Bronchial epithelial cell (primary cell): ENCODE measurements at regions not wholly inside any gene's neighbourhood (a gene's known extent, or its start where the extent isn't known, plus 50 kb on each side); places are given as distances from the start of the nearest gene placed in this dataset.

ENCODE experiments used
- DNase-seq: peaks from one replicate; pipeline ENCODE4 v3.0.0-alpha.2; 2010; ENCODE audit warnings: low read depth
- FAIRE-seq: peaks from 2 replicates; lab custom pipeline; 2011; peaks lifted over from hg19 to GRCh38; lab: Jason Lieb, UNC
- H3K27me3 ChIP-seq: 2 replicates; pipeline ENCODE4 v1.5.1; 2011; ENCODE audit warnings: low read length; ENCODE audit not compliant: control insufficient read depth, insufficient read depth
- H3K36me3 ChIP-seq: 2 replicates; pipeline ENCODE4 v1.5.1; 2011; ENCODE audit warnings: low read length; ENCODE audit not compliant: control insufficient read depth, insufficient read depth
- H3K4me3 ChIP-seq: 2 replicates; pipeline ENCODE4 v1.5.1; 2011; ENCODE audit warnings: mild to moderate bottlenecking, low read depth, low read length, control low read depth
- TF ChIP-seq, protein P1 (sequence below): IDR thresholded peaks from 2 replicates; pipeline ENCODE4 v1.5.1; 2011; ENCODE audit warnings: mild to moderate bottlenecking, moderate library complexity, low read length, control low read depth, inconsistent platforms; ENCODE audit not compliant: insufficient read depth, severe bottlenecking

DNA sequence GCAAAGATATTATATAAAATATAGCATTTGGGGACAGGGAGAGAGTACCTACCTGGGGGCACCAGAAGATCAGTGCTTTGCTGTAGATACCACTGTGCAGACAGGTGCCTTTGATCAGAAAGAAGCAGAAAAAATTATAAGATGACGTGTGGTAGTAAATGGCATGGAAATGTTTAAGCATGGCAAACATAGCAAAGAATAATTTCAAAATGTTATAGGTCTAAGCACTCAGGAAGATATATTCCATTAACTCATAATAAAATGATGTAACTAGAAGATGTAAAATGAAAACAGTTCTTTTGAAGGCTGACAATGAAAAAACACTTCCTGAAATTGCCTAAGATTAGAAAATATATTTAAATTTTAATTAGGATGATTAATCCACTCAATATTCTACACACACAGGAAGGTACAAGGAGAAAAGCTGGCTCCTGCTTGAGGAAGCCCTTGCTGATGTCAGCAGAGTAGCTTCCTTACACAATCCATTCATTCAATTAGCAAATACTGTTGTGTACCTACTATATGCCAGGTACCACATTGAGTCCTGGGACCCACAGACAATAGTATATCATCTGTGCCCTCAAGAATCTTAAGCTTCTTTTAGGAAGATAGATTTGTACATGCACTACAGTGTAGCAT, 290.2 kb upstream of the CNR1 start:
- FAIRE-seq = no peak
- no peaks in the 10 kb centered on the region for H3K27me3 ChIP-seq
- TF ChIP-seq, protein P1, sequence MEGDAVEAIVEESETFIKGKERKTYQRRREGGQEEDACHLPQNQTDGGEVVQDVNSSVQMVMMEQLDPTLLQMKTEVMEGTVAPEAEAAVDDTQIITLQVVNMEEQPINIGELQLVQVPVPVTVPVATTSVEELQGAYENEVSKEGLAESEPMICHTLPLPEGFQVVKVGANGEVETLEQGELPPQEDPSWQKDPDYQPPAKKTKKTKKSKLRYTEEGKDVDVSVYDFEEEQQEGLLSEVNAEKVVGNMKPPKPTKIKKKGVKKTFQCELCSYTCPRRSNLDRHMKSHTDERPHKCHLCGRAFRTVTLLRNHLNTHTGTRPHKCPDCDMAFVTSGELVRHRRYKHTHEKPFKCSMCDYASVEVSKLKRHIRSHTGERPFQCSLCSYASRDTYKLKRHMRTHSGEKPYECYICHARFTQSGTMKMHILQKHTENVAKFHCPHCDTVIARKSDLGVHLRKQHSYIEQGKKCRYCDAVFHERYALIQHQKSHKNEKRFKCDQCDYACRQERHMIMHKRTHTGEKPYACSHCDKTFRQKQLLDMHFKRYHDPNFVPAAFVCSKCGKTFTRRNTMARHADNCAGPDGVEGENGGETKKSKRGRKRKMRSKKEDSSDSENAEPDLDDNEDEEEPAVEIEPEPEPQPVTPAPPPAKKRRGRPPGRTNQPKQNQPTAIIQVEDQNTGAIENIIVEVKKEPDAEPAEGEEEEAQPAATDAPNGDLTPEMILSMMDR = no peak
- no peaks in the 10 kb centered on the region for H3K36me3 ChIP-seq
- DNase-seq = no peak
- no peak overlapping the region for H3K4me3 ChIP-seq

DNA sequence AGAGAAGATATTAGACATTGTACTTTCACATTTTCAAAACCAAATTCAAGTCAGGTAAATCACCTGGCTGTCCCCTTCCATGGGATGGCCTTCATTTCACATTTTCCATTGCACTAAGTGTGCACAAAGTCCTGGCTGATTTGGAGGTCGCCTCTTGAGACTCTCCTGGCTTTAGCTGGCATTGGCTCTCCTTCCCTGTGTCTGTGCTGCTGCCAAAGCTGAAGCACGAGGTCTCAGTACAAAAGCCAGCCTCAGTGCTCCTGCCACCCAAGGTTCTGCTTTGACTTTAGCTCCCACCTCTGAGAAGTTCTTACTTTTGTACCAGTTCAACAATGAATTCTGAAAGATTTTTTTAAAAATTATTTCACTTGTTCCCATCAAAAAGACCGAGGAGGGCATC, 289.2 kb upstream of the CNR1 start:
- FAIRE-seq (no peak), DNase-seq (no peak)
- TF ChIP-seq, protein P1 = no peak
- Histone ChIP-seq H3K36me3 (no peaks in the 10 kb centered on the region), H3K4me3 (no peak overlapping the region), H3K27me3 (no peaks in the 10 kb centered on the region)

GRCh38 chr6:88454658-88455057, 288.5 kb upstream of the CNR1 start:
- Histone ChIP-seq H3K27me3 (no peaks in the 10 kb centered on the region), H3K4me3 (no peak overlapping the region), H3K36me3 (no peaks in the 10 kb centered on the region)
- no peak for DNase-seq
- FAIRE-seq = no peak
- TF ChIP-seq, protein P1 = no peak

- Histone ChIP-seq H3K27me3 (no peaks in the 10 kb centered on the region), H3K36me3 (no peaks in the 10 kb centered on the region), H3K4me3 (no peak overlapping the region)
- FAIRE-seq (no peak), DNase-seq (no peak)
- TF ChIP-seq, protein P1 = no peak
Observed at GRCh38 chr6:88449770-88450169, 283.6 kb upstream of the CNR1 start.

DNA sequence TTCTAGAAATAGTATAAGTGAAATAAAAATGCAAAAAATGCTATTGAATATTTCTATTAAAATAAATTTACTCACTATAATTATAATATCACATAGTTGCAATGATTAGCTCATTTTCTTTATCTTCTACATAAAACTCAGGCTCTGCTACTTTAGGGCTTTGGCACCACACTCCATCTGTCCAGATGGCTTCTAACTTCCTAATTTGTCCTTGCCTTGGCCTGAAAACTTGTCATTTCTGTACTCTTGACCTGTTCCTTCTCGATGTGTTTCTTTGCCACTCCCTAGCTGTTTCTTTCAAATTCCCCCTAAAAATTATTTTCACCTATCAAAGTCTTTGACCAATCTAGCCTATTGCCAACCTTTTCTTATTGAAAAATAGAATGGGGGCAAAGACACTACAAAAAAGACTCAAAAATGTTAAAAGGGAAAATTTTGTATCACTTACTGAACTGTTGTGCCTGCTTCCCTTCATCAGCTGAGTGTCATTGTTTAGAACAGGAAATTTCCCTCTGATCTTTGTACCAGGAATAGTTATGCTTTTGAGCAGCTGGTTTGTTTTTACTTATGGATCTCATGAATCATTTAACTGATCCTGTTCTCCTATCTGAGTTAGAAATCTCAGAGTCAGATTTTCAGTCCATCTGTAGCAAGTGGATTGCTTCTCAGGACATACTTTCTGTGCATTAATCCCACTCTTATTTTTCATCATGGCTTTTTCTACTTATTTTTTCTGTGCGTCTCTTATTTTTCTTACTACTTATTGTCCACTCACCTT, 279.2 kb upstream of the CNR1 start:
- Histone ChIP-seq H3K4me3 (no peak overlapping the region), H3K27me3 (no peaks in the 10 kb centered on the region), H3K36me3 (no peaks in the 10 kb centered on the region)
- DNase-seq (no peak), FAIRE-seq (no peak)
- TF ChIP-seq, protein P1 = no peak
